Omental fat pad (tissue), 3 donors: ENCODE measurements at regions not wholly inside any gene's neighbourhood (a gene's known extent, or its start where the extent isn't known, plus 50 kb on each side); places are given as distances from the start of the nearest gene placed in this dataset.

Experiments used
- ATAC-seq: fragments of 150-250 bp; one replicate; pipeline ENCODE4 v1.9.1; 2016; ENCODE audit warnings: mild to moderate bottlenecking, moderate library complexity; ENCODE audit not compliant: low FRiP score
- DNase-seq: peaks from one replicate; pipeline ENCODE4 v3.0.0-alpha.2; 2019; ENCODE audit warnings: low spot score
- TF ChIP-seq, protein P1 (sequence below), 3 donors: fragments of 450-650 bp; IDR thresholded peaks; one replicate each; pipeline ENCODE4 v1.5.1; 2016 to 2017; ENCODE audit warnings: antibody characterized with exemption in 3 of 3, mild to moderate bottlenecking in 3 of 3, moderate library complexity in 2 of 3

DNA sequence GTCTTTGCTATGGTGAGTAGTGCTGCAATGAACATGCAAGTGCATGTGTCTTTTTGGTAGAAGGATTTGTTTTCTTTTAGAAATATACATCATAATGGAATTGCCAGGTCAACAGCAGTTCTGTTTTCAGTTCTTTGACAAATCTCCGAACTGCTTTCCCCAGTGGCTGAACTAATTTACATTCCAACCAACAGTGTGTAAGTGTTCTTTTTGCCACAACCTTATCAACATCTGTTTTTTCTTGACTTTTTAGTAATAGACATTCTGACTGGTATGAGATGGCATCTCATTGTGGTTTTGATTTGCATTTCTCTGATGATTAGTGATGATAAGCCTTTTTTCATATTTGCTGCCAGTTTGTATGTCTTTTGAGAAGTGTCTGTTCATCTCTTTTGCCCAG, 406.3 kb downstream of the DTHD1 start:
- no peak for DNase-seq
- TF ChIP-seq, protein P1, sequence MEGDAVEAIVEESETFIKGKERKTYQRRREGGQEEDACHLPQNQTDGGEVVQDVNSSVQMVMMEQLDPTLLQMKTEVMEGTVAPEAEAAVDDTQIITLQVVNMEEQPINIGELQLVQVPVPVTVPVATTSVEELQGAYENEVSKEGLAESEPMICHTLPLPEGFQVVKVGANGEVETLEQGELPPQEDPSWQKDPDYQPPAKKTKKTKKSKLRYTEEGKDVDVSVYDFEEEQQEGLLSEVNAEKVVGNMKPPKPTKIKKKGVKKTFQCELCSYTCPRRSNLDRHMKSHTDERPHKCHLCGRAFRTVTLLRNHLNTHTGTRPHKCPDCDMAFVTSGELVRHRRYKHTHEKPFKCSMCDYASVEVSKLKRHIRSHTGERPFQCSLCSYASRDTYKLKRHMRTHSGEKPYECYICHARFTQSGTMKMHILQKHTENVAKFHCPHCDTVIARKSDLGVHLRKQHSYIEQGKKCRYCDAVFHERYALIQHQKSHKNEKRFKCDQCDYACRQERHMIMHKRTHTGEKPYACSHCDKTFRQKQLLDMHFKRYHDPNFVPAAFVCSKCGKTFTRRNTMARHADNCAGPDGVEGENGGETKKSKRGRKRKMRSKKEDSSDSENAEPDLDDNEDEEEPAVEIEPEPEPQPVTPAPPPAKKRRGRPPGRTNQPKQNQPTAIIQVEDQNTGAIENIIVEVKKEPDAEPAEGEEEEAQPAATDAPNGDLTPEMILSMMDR (IDR thresholded peaks at IDR 0.05): no peak
- ATAC-seq: no peak

DNA sequence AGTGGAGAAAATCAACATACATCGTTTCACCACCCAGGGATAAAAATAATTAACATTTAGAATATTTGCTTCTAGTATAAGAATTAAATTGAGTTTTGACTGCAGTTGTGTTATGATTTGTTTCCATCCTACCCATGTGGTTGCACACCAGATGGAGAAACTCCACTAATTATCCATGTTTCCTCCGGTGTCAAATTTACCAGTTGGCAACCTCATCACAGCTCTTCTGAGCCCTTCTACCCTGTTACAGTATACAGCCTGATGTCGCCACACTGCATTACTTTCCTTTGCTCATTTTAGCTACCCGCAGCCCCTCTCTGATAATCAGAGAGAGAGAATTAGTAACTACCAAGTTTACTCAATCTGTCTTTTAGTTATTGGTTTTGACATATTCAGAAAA, 411.2 kb downstream of the DTHD1 start:
- ATAC-seq (no peak), DNase-seq (no peak)
- TF ChIP-seq, protein P1 (IDR thresholded peaks at IDR 0.05): no peak

DNA sequence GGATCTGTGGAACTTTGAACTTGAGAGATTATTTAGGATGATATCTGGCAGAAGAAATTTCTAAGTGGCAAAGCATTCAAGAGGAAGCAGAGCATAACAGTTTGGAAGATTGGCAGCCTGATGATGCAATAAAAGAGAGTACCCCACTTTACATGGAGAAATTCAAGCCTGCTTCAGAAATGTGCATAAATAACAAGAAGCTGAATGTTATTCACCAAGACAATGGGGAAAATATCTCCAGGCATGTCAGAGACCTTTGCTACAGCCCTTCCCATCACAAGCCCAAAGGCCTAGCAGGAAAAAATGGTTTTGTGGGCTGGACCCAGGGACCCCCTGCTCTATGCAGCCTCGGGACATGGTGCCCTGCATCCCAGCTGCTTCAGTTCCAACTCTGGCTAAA, 420.8 kb downstream of the DTHD1 start:
- DNase-seq (no peak), ATAC-seq (no peak)
- TF ChIP-seq, protein P1 (IDR thresholded peaks at IDR 0.05): no peak

DNA sequence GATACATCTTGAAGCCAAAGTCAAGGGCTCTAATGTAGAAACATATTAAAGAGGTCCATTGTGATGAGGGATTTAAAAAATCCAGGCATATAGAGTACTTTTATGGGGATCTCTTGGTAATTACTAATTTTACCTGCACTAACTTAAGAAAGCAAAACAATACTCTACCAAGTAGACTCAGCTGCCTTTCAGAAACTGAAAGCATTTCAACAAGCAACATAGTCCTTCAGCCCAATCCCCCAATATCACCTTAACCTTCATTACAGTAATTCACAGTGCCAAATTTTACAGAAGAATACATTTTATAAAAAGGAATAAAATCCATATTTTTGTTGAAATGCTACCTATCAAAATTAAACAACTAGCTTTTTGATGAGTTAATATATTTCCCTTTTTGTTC, 422.9 kb downstream of the DTHD1 start:
- DNase-seq (no peak), ATAC-seq (no peak)
- TF ChIP-seq, protein P1 (IDR thresholded peaks at IDR 0.05): no peak

GRCh38 chr4:36709991-36710390, 428.6 kb downstream of the DTHD1 start:
- DNase-seq (no peak), ATAC-seq (no peak)
- TF ChIP-seq, protein P1 (IDR thresholded peaks at IDR 0.05): no peak

DNA sequence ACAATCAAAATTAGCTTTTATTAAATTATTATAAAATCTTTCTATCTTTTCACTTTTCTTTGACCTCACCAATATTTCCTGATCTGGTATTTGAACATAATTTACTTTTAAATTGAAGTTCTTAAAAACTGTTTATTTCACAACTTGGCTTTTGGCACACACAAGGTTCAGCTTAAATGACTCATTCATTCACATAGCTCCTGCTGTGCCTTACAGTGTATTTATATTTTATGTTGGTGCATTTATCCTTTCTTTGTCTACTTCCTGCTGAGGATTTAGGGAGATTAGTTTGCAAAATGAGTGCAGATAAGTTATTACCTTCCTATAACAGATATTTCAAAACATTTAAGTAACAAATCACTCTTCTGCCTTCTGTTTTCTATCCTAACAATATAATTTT, 430.6 kb downstream of the DTHD1 start:
- TF ChIP-seq, protein P1 (IDR thresholded peaks at IDR 0.05): no peak
- DNase-seq (no peak), ATAC-seq (no peak)

DNA sequence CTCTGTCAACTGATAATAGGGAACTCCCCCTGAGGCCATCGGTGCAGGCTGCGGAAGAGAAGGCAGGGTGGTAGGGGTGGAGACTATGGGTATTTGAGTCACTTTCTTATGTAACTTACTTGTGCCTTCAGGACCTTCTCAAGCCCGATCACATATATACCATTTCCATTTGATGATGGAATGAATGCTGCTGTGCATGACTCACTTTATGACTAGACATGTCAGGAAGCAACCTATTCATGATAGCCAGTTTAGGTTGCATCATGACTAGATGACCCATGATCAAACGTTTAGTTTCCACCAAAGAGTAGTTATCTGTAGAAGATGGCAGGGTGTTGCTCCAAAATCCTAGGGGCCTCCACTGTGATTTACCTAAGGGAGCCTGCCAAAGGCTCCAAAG, 435.5 kb downstream of the DTHD1 start:
- DNase-seq (no peak), ATAC-seq (no peak)
- TF ChIP-seq, protein P1 (IDR thresholded peaks at IDR 0.05): no peak
